A549 (cell line): ENCODE measurements at regions not wholly inside any gene's neighbourhood (a gene's known extent, or its start where the extent isn't known, plus 50 kb on each side); places are given as distances from the start of the nearest gene placed in this dataset.
"Not testable (repeated sequence)": the region's sequence is repeated elsewhere in the genome, so short reads cannot be mapped to it uniquely, and the experiment has no call there.

Experiments used
- BCL3 ChIP-seq: fragments of >200 bp; sonication (Bioruptor Twin); formaldehyde crosslinking; IDR thresholded peaks from 3 replicates; pipeline ENCODE4 v1.6.1; 2016
- CTCF ChIP-seq: fragments of >200 bp; sonication (Bioruptor Twin); formaldehyde crosslinking; IDR thresholded peaks from 3 replicates; pipeline ENCODE4 v1.5.1; 2016
- KDM1A ChIP-seq: fragments of 200-600 bp; sonication (generic); IDR thresholded peaks from 2 replicates; pipeline ENCODE4 v1.6.1; 2016; ENCODE audit warnings: low read depth, mild to moderate bottlenecking
- MAX ChIP-seq: IDR thresholded peaks from 2 replicates; pipeline ENCODE4 v1.6.1; 2012
- POLR2A ChIP-seq: IDR thresholded peaks from 2 replicates; pipeline ENCODE4 v1.6.1; 2012; ENCODE audit warnings: mild to moderate bottlenecking, low read length
- REST ChIP-seq: fragments of 200-600 bp; sonication (generic); IDR thresholded peaks from 2 replicates; pipeline ENCODE4 v1.6.1; 2016; ENCODE audit warnings: antibody characterized with exemption, mild to moderate bottlenecking, moderate library complexity
- RNF2 ChIP-seq: fragments of 200-600 bp; sonication (generic); IDR thresholded peaks from 2 replicates; pipeline ENCODE4 v1.6.1; 2016; ENCODE audit warnings: low read depth, mild to moderate bottlenecking, antibody characterized with exemption, moderate library complexity, borderline replicate concordance
- TP53 ChIP-seq: fragments of 250-450 bp; sonication (Bioruptor Pico); IDR thresholded peaks from 2 replicates; pipeline ENCODE4 v1.5.0; 2021; ENCODE audit warnings: mild to moderate bottlenecking, moderate library complexity
- USF2 ChIP-seq: fragments of 450-650 bp; IDR thresholded peaks from 2 replicates; pipeline ENCODE4 v1.6.1; 2014; ENCODE audit warnings: antibody characterized with exemption

GRCh38 chr4:65223074-65223473, 447.2 kb downstream of the EPHA5 start:
- TF ChIP-seq RNF2; POLR2A; MAX; KDM1A; USF2; REST; BCL3; CTCF; TP53 (CRISPR knock-in tag): not testable (repeated sequence)
